ENCODE measurements at regions not wholly inside any gene's neighbourhood (a gene's known extent, or its start where the extent isn't known, plus 50 kb on each side); places are given as distances from the start of the nearest gene placed in this dataset.
A peak's percentile ranks its signal among the peaks of the same experiment; 100 is the strongest.

DNA sequence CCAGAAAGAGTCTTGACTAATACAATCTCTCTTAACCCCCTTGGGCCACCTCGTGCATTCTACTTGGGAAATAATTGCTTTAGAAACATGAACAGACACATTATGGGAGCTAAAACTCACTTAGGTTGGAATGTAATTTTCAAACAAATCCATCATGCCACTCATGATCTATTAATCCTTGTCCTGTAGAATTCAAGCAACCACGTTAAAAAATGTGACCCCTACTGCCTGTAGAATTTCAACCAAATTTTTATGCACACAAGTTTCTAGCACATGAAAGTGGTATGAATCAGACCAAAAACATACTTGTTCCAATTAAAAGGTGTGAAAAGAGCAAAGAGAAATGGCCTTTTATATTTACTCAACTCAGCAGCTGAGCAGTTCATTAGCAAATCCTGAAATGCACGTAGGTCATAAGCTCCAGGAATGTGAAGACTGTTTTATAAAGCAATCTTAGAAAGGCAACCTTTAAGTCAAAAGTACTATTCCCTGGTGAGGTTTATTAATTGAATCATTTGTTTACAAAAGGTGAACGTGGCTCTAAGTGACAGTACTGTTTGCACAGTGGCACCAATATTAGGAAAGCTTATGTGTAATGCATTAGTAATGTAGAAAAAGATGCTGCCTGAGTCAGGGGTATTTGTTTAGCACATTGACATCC lies 459.4 kb upstream of the UBE2E3 start:
- no peaks in the 10 kb centered on the region for H4K20me1 ChIP-seq (ENCODE audit: insufficient read depth)
- H3K4me3 ChIP-seq (replicated peaks in 1 of 2; ENCODE audit: low read depth in 1 of 2, low read length in 2 of 2): no peak overlapping the region
- no peaks in the 10 kb centered on the region for H3K79me2 ChIP-seq (ENCODE audit: insufficient read depth, low read length)
- peaks cover 6 to 58% of the 10 kb centered on the region in 2 experiments; a peak in 3 of 4 replicates for H3K4me1 ChIP-seq (ENCODE audit: control insufficient read depth in 1 of 2, insufficient read depth in 2 of 2, low read length in 2 of 2)
- H3K9me3 ChIP-seq (ENCODE audit: control insufficient read depth in 1 of 2, insufficient read depth in 1 of 2, low read depth in 1 of 2, low read length in 2 of 2): no peaks in the 10 kb centered on the region
- H3K9me2 ChIP-seq (ENCODE audit: insufficient read depth): no peaks in the 10 kb centered on the region
- intact Hi-C loops (cut with micrococcal nuclease): loop anchor here (2.0 kb wide), 2 partner anchors 460 to 538 kb away; partner anchors contain the start of gene UBE2E3
- peak overlapping the region; percentile 45 for H3K4me2 ChIP-seq (ENCODE audit: low read length)
- no peaks in the 10 kb centered on the region for H3K27me3 ChIP-seq (ENCODE audit: insufficient read depth, low read length)
- no peaks in the 10 kb centered on the region for H3K36me3 ChIP-seq (ENCODE audit: control insufficient read depth in 1 of 2, insufficient read depth in 2 of 2, low read length in 2 of 2)
- DNase-seq (ENCODE audit: low read depth, low spot score): peak; percentile 22
- no TSS peak for BruUV-seq (replicated peaks)
- H2AFZ ChIP-seq (ENCODE audit: low read depth, low read length, poor library complexity, severe bottlenecking): peak overlapping the region; percentile 75
- POLR2A ChIA-PET: no interaction called here
- RAD21 ChIA-PET (ENCODE audit: low non-redundant PET in 1 of 2, low total read pairs in 2 of 2, uncharacterized antibody in 2 of 2, unreplicated experiment in 2 of 2): interaction anchor here in 1 of 2 experiments (0.7 to 1.5 kb wide), 2 partner anchors 459 to 537 kb away, joined by 3 to 5 read pairs; partner anchors contain the start of gene UBE2E3
- H3K27ac ChIP-seq (ENCODE audit: low read depth, low read length): no peak overlapping the region
- CTCF ChIA-PET: interaction anchor here (1.0 to 2.2 kb wide), 3 partner anchors 460 to 549 kb away, joined by 4 to 8 read pairs (median 5); partner anchors contain the start of gene UBE2E3
- H3K9ac ChIP-seq (ENCODE audit: low read length): no peak overlapping the region
- no peak for ATAC-seq
- TF ChIP-seq, protein P1, sequence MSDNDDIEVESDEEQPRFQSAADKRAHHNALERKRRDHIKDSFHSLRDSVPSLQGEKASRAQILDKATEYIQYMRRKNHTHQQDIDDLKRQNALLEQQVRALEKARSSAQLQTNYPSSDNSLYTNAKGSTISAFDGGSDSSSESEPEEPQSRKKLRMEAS (IDR thresholded peaks at IDR 0.05): peak; percentile 47; the same call in 1 of the 2 replicates
- TF ChIP-seq CEBPB (IDR thresholded peaks at IDR 0.05; ENCODE audit: low read depth) (peak; percentile 61), SIN3A (IDR thresholded peaks at IDR 0.05; ENCODE audit: low read depth) (no peak), SP1 (IDR thresholded peaks at IDR 0.05; ENCODE audit: low read depth) (peak; percentile 65), EZH2phosphoT487 (IDR thresholded peaks at IDR 0.05; ENCODE audit: borderline replicate concordance) (no peak), POLR2A (IDR thresholded peaks at IDR 0.05; ENCODE audit: borderline replicate concordance, extremely low read depth, insufficient read depth, insufficient read length) (no peak), EGR1 (IDR thresholded peaks at IDR 0.05; ENCODE audit: low read depth) (no peak), POLR2AphosphoS5 (IDR thresholded peaks at IDR 0.05; ENCODE audit: low read depth, low read length) (no peak), CBX3 (IDR thresholded peaks at IDR 0.05; ENCODE audit: low read depth) (peak; percentile 30; the same call in 1 of the 2 replicates), ELF1 (IDR thresholded peaks at IDR 0.05; ENCODE audit: borderline replicate concordance, low read depth) (no peak), RAD21 (IDR thresholded peaks at IDR 0.05; ENCODE audit: low read depth) (0 out of 2 replicates have a peak, but pooled peaks have one; percentile 12), YY1 (IDR thresholded peaks at IDR 0.05; ENCODE audit: extremely low read depth, insufficient replicate concordance, low read depth, low read length) (peak; percentile 7), JUND (IDR thresholded peaks at IDR 0.05) (peak; percentile 61; the same call in 1 of the 2 replicates), FOSL1 (IDR thresholded peaks at IDR 0.05; ENCODE audit: low read depth) (peak; percentile 75), ZFX (IDR thresholded peaks at IDR 0.05) (no peak), SRF (IDR thresholded peaks at IDR 0.05; ENCODE audit: low read depth) (peak; percentile 43; the same call in 1 of the 2 replicates)
- TF ChIP-seq, protein P2, sequence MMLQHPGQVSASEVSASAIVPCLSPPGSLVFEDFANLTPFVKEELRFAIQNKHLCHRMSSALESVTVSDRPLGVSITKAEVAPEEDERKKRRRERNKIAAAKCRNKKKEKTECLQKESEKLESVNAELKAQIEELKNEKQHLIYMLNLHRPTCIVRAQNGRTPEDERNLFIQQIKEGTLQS (IDR thresholded peaks at IDR 0.05): no peak
- TF ChIP-seq, protein P3, sequence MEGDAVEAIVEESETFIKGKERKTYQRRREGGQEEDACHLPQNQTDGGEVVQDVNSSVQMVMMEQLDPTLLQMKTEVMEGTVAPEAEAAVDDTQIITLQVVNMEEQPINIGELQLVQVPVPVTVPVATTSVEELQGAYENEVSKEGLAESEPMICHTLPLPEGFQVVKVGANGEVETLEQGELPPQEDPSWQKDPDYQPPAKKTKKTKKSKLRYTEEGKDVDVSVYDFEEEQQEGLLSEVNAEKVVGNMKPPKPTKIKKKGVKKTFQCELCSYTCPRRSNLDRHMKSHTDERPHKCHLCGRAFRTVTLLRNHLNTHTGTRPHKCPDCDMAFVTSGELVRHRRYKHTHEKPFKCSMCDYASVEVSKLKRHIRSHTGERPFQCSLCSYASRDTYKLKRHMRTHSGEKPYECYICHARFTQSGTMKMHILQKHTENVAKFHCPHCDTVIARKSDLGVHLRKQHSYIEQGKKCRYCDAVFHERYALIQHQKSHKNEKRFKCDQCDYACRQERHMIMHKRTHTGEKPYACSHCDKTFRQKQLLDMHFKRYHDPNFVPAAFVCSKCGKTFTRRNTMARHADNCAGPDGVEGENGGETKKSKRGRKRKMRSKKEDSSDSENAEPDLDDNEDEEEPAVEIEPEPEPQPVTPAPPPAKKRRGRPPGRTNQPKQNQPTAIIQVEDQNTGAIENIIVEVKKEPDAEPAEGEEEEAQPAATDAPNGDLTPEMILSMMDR (IDR thresholded peaks at IDR 0.05 in 2 of 3, conservative IDR thresholded peaks at IDR 0.05 in 1 of 3; ENCODE audit: borderline replicate concordance in 1 of 3, insufficient read depth in 1 of 3, low read depth in 2 of 3, low read length in 2 of 3): no peak
- TF ChIP-seq, protein P4, sequence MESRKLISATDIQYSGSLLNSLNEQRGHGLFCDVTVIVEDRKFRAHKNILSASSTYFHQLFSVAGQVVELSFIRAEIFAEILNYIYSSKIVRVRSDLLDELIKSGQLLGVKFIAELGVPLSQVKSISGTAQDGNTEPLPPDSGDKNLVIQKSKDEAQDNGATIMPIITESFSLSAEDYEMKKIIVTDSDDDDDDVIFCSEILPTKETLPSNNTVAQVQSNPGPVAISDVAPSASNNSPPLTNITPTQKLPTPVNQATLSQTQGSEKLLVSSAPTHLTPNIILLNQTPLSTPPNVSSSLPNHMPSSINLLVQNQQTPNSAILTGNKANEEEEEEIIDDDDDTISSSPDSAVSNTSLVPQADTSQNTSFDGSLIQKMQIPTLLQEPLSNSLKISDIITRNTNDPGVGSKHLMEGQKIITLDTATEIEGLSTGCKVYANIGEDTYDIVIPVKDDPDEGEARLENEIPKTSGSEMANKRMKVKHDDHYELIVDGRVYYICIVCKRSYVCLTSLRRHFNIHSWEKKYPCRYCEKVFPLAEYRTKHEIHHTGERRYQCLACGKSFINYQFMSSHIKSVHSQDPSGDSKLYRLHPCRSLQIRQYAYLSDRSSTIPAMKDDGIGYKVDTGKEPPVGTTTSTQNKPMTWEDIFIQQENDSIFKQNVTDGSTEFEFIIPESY (IDR thresholded peaks at IDR 0.05; ENCODE audit: extremely low read depth, insufficient replicate concordance, low read length): no peak
- TF ChIP-seq, protein P5, sequence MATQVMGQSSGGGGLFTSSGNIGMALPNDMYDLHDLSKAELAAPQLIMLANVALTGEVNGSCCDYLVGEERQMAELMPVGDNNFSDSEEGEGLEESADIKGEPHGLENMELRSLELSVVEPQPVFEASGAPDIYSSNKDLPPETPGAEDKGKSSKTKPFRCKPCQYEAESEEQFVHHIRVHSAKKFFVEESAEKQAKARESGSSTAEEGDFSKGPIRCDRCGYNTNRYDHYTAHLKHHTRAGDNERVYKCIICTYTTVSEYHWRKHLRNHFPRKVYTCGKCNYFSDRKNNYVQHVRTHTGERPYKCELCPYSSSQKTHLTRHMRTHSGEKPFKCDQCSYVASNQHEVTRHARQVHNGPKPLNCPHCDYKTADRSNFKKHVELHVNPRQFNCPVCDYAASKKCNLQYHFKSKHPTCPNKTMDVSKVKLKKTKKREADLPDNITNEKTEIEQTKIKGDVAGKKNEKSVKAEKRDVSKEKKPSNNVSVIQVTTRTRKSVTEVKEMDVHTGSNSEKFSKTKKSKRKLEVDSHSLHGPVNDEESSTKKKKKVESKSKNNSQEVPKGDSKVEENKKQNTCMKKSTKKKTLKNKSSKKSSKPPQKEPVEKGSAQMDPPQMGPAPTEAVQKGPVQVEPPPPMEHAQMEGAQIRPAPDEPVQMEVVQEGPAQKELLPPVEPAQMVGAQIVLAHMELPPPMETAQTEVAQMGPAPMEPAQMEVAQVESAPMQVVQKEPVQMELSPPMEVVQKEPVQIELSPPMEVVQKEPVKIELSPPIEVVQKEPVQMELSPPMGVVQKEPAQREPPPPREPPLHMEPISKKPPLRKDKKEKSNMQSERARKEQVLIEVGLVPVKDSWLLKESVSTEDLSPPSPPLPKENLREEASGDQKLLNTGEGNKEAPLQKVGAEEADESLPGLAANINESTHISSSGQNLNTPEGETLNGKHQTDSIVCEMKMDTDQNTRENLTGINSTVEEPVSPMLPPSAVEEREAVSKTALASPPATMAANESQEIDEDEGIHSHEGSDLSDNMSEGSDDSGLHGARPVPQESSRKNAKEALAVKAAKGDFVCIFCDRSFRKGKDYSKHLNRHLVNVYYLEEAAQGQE (IDR thresholded peaks at IDR 0.05; ENCODE audit: low read depth): no peak
